Transverse colon (tissue), 4 donors: ENCODE measurements at regions not wholly inside any gene's neighbourhood (a gene's known extent, or its start where the extent isn't known, plus 50 kb on each side); places are given as distances from the start of the nearest gene placed in this dataset.

Experiments
- DNase-seq: peaks from one replicate; pipeline ENCODE4 v3.0.0-alpha.2; 2019
- H3K27ac ChIP-seq, 4 donors: fragments of 200-600 bp; sonication (generic); 2 replicates each; pipeline ENCODE4 v1.5.1; 2016 to 2018; ENCODE audit warnings: inconsistent platforms in 4 of 4
- H3K27me3 ChIP-seq: fragments of 200-600 bp; sonication (generic); 2 replicates; pipeline ENCODE4 v1.5.1; 2017; ENCODE audit warnings: inconsistent platforms
- H3K36me3 ChIP-seq, 4 donors: fragments of 200-600 bp; sonication (generic); 2 replicates each; pipeline ENCODE4 v1.5.1; 2017 to 2019; ENCODE audit warnings: inconsistent platforms in 4 of 4
- H3K4me1 ChIP-seq, 4 donors: fragments of 200-600 bp; sonication (generic); 2 replicates each; pipeline ENCODE4 v1.5.1; 2017 to 2020; ENCODE audit warnings: inconsistent platforms in 4 of 4
- H3K4me3 ChIP-seq, 4 donors: fragments of 200-600 bp; sonication (generic); 1 replicate in 1 of 4; 2 replicates in 3 of 4; pipeline versions ENCODE4 v1.5.1 to v1.6.1; 2017 to 2019; ENCODE audit warnings: inconsistent platforms in 4 of 4
- H3K9me3 ChIP-seq, 2 donors: fragments of 200-600 bp; sonication (generic); 2 replicates each; pipeline ENCODE4 v1.5.1; 2017 to 2019; ENCODE audit warnings: inconsistent platforms in 2 of 2
- CTCF ChIP-seq, 5 experiments: fragments of 200-600 bp in 3 of 5; fragments of 450-650 bp in 2 of 5; sonication (generic) in 3 of 5; IDR thresholded peaks; 1 replicate in 2 of 5; 2 replicates in 3 of 5; pipeline ENCODE4 v1.5.1; 2016 to 2017; ENCODE audit warnings: antibody characterized with exemption in 5 of 5, inconsistent platforms in 3 of 5, mild to moderate bottlenecking in 2 of 5, moderate library complexity in 1 of 5
- EP300 ChIP-seq: sonication (generic); formaldehyde crosslinking; IDR thresholded peaks from one replicate; pipeline ENCODE4 v1.6.1; 2017; ENCODE audit warnings: antibody characterized with exemption, low read depth
- POLR2A ChIP-seq: fragments of 450-650 bp; IDR thresholded peaks from one replicate; pipeline ENCODE4 v1.6.1; 2016; ENCODE audit warnings: antibody characterized with exemption, mild to moderate bottlenecking, moderate library complexity
- POLR2AphosphoS5 ChIP-seq, 3 donors: sonication (generic); formaldehyde crosslinking; IDR thresholded peaks; one replicate each; pipeline ENCODE4 v1.6.1; 2016; ENCODE audit warnings: antibody characterized with exemption in 3 of 3
- WGBS, 2 donors: methylation state at CpG; one replicate each; pipeline ENCODE4 v1.1.5; 2018; ENCODE audit warnings: low coverage in 1 of 2; 5-methylcytosine and 5-hydroxymethylcytosine counted together
- in situ Hi-C, 4 donors: fragments of 200-750 bp; cut with MboI; loops; one replicate each; pipeline versions ENCODE4 v1.15.0 to v1.15.1; 2017; ENCODE audit warnings: low sequenced_read_pairs in 3 of 4, low pct_ligation_motif_present in 1 of 4, low pct_unique_long_range_greater_than_20kb in 1 of 4
- intact Hi-C: fragments of 100-400 bp; cut with DNase I; formaldehyde crosslinking; loops from one replicate; pipeline ENCODE4 v1.15.1; 2023; ENCODE audit warnings: low total_unique reads

GRCh38 chr17:36786867-36787266 lies 150.4 kb upstream of the LHX1 start:
- intact Hi-C loops = no loop called here
- peaks cover 29% of the 10 kb centered on the region for H3K27me3 ChIP-seq

GRCh38 chr17:36791150-36791941 lies 145.9 kb upstream of the LHX1 start:
- no peak overlapping the region for H3K4me3 ChIP-seq
- intact Hi-C loops = no loop called here
- peaks cover 32% of the 10 kb centered on the region for H3K27me3 ChIP-seq
- DNase-seq = no peak
- H3K27ac ChIP-seq = no peak overlapping the region
- no peaks in the 10 kb centered on the region for H3K9me3 ChIP-seq
- no peaks in the 10 kb centered on the region for H3K4me1 ChIP-seq
- TF ChIP-seq POLR2A (no peak), EP300 (no peak), CTCF (IDR thresholded peaks at IDR 0.05) (no peak), POLR2AphosphoS5 (IDR thresholded peaks at IDR 0.05) (no peak)
- whole genome bisulfite sequencing, 2 donors = 13 to 23% methylated on average over 3 to 7 of the region's 7 CpGs
- in situ Hi-C loops = no loop called here
- H3K36me3 ChIP-seq = no peaks in the 10 kb centered on the region

More at GRCh38 chr17:36786867-36787266, 150.4 kb upstream of the LHX1 start:
- 71 to 73% methylated on average over 1 to 2 of the region's 2 CpGs for WGBS, 2 donors
- Histone ChIP-seq H3K4me3 (no peak overlapping the region), H3K9me3 (no peaks in the 10 kb centered on the region), H3K27ac (no peak overlapping the region), H3K36me3 (no peaks in the 10 kb centered on the region), H3K4me1 (no peaks in the 10 kb centered on the region)
- in situ Hi-C loops = no loop called here
- no peak for TF ChIP-seq CTCF (IDR thresholded peaks at IDR 0.05)
- no peak for TF ChIP-seq POLR2AphosphoS5 (IDR thresholded peaks at IDR 0.05)
- TF ChIP-seq POLR2A = no peak
- TF ChIP-seq EP300 = no peak
- no peak for DNase-seq

- no peaks in the 10 kb centered on the region for H3K9me3 ChIP-seq
- WGBS, 2 donors = 32 to 80% methylated on average over 1 to 12 of the region's 13 CpGs
- peaks cover 32% of the 10 kb centered on the region for H3K27me3 ChIP-seq
- H3K27ac ChIP-seq = no peak overlapping the region
- DNase-seq = no peak
- H3K36me3 ChIP-seq = no peaks in the 10 kb centered on the region
- no peak for TF ChIP-seq CTCF (IDR thresholded peaks at IDR 0.05)
- TF ChIP-seq EP300 = no peak
- TF ChIP-seq POLR2AphosphoS5 (IDR thresholded peaks at IDR 0.05) = no peak
- no peak for TF ChIP-seq POLR2A
- intact Hi-C loops = no loop called here
- H3K4me1 ChIP-seq = no peaks in the 10 kb centered on the region
- H3K4me3 ChIP-seq = no peak overlapping the region
- in situ Hi-C loops = no loop called here
Observed at GRCh38 chr17:36791942-36792475, 145.3 kb upstream of the LHX1 start.

GRCh38 chr17:36792849-36793248 lies 144.4 kb upstream of the LHX1 start:
- Histone ChIP-seq H3K36me3 (no peaks in the 10 kb centered on the region), H3K4me1 (no peaks in the 10 kb centered on the region), H3K9me3 (no peaks in the 10 kb centered on the region), H3K27me3 (peaks cover 30% of the 10 kb centered on the region), H3K4me3 (no peak overlapping the region), H3K27ac (no peak overlapping the region)
- no peak for TF ChIP-seq CTCF (IDR thresholded peaks at IDR 0.05)
- TF ChIP-seq POLR2AphosphoS5 (IDR thresholded peaks at IDR 0.05) = no peak
- WGBS, 2 donors = 75 to 80% methylated on average over 3 to 5 of the region's 5 CpGs
- DNase-seq = no peak
- intact Hi-C loops (no loop called here), in situ Hi-C loops (no loop called here)
